ENCODE measurements at regions not wholly inside any gene's neighbourhood (a gene's known extent, or its start where the extent isn't known, plus 50 kb on each side); places are given as distances from the start of the nearest gene placed in this dataset.

- peaks cover 8% of the 10 kb centered on the region for H3K36me3 Mint-ChIP-seq (ENCODE audit: low read depth, unreplicated experiment)
- no peak for DNase-seq (ENCODE audit: low read depth)
- peaks cover 87% of the 10 kb centered on the region for H3K4me1 Mint-ChIP-seq (ENCODE audit: low read depth, unreplicated experiment)
- Histone ChIP-seq H3K79me2 (ENCODE audit: insufficient read depth, low read length) (peaks cover 48% of the 10 kb centered on the region), H3K4me3 (ENCODE audit: insufficient read depth, low read depth, low read length) (no peak overlapping the region), H2AFZ (ENCODE audit: low read depth, low read length) (no peak overlapping the region), H4K20me1 (ENCODE audit: insufficient read depth, low read length) (no peaks in the 10 kb centered on the region), H3K4me1 (ENCODE audit: insufficient read depth, low read length) (peaks cover 87% of the 10 kb centered on the region), H3K4me2 (ENCODE audit: low read length) (peak overlapping the region; percentile 51), H3K36me3 (ENCODE audit: insufficient read depth, low read length) (no peaks in the 10 kb centered on the region), H3K9me3 (ENCODE audit: insufficient read depth, low read depth, low read length) (no peaks in the 10 kb centered on the region), H3K9ac (ENCODE audit: low read length) (peak overlapping the region; percentile 56), H3K27ac (ENCODE audit: low read depth, low read length) (peak overlapping the region; percentile 95), H3K27me3 (ENCODE audit: insufficient read depth, low read length) (no peaks in the 10 kb centered on the region)
- peak; percentile 80 for FAIRE-seq
- peak overlapping the region; percentile 47 for H3K4me3 Mint-ChIP-seq (ENCODE audit: unreplicated experiment)
- no peaks in the 10 kb centered on the region for H3K9me3 Mint-ChIP-seq (ENCODE audit: unreplicated experiment)
- H3K27ac Mint-ChIP-seq (ENCODE audit: unreplicated experiment), result peak overlapping the region; percentile 99
- TF ChIP-seq EZH2 (IDR thresholded peaks at IDR 0.05; ENCODE audit: insufficient read depth, low read length) (no peak), CTCF (IDR thresholded peaks at IDR 0.05; ENCODE audit: insufficient read depth, low read depth, low read length) (no peak)
- H3K27me3 Mint-ChIP-seq (ENCODE audit: low read depth, unreplicated experiment), result no peaks in the 10 kb centered on the region
Measured at GRCh38 chr2:120938045-120938771, 202.5 kb downstream of the GLI2 start.

- peaks cover 86% of the 10 kb centered on the region for H3K4me1 Mint-ChIP-seq (ENCODE audit: low read depth, unreplicated experiment)
- no peak overlapping the region for H2AFZ ChIP-seq (ENCODE audit: low read depth, low read length)
- H3K27ac Mint-ChIP-seq (ENCODE audit: unreplicated experiment), result peak overlapping the region; percentile 99
- H3K79me2 ChIP-seq (ENCODE audit: insufficient read depth, low read length), result peaks cover 60% of the 10 kb centered on the region
- H3K36me3 ChIP-seq (ENCODE audit: insufficient read depth, low read length), result no peaks in the 10 kb centered on the region
- peak; percentile 92 for DNase-seq (ENCODE audit: low read depth)
- no peaks in the 10 kb centered on the region for H3K9me3 ChIP-seq (ENCODE audit: insufficient read depth, low read depth, low read length)
- no peaks in the 10 kb centered on the region for H4K20me1 ChIP-seq (ENCODE audit: insufficient read depth, low read length)
- peak; percentile 90 for FAIRE-seq
- peak overlapping the region; percentile 10 for H3K4me3 Mint-ChIP-seq (ENCODE audit: unreplicated experiment)
- H3K27me3 ChIP-seq (ENCODE audit: insufficient read depth, low read length), result no peaks in the 10 kb centered on the region
- H3K36me3 Mint-ChIP-seq (ENCODE audit: low read depth, unreplicated experiment), result peaks cover 13% of the 10 kb centered on the region
- no peak overlapping the region for H3K4me3 ChIP-seq (ENCODE audit: insufficient read depth, low read depth, low read length)
- TF ChIP-seq CTCF (IDR thresholded peaks at IDR 0.05; ENCODE audit: insufficient read depth, low read depth, low read length) (no peak), EZH2 (IDR thresholded peaks at IDR 0.05; ENCODE audit: insufficient read depth, low read length) (no peak)
- H3K4me1 ChIP-seq (ENCODE audit: insufficient read depth, low read length), result peaks cover 79% of the 10 kb centered on the region
- peak overlapping the region; percentile 70 for H3K9ac ChIP-seq (ENCODE audit: low read length)
- no peaks in the 10 kb centered on the region for H3K9me3 Mint-ChIP-seq (ENCODE audit: unreplicated experiment)
- peak overlapping the region; percentile 57 for H3K4me2 ChIP-seq (ENCODE audit: low read length)
- H3K27ac ChIP-seq (ENCODE audit: low read depth, low read length), result peak overlapping the region; percentile 88
- H3K27me3 Mint-ChIP-seq (ENCODE audit: low read depth, unreplicated experiment), result no peaks in the 10 kb centered on the region
Measured at GRCh38 chr2:120939595-120940318, 204.1 kb downstream of the GLI2 start.
